ENCODE measurements at regions not wholly inside any gene's neighbourhood (a gene's known extent, or its start where the extent isn't known, plus 50 kb on each side); places are given as distances from the start of the nearest gene placed in this dataset.
"Not testable (repeated sequence)": the region's sequence is repeated elsewhere in the genome, so short reads cannot be mapped to it uniquely, and the experiment has no call there.

DNA sequence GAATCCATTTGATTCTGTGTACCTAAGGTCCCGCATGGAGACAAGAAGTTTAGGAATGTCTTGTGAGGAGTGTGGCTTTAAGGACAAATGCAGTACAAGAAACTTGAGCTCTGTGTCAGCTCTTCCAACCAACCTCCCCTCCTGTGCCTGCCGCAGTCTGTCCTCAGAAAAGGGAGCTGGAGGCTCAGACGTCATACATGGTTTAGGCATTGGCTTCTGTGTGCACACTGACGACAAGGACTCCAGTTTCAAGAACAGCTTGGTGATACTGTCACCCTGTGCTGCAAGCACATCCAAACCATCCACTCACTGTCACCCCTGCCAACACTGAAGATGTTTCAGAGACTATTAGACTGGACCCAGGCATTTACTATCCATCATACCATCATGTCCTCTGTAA lies 470.4 kb downstream of the IRS1 start:
- DNase-seq (ENCODE audit: low read depth in 2 of 2) = no peak

DNA sequence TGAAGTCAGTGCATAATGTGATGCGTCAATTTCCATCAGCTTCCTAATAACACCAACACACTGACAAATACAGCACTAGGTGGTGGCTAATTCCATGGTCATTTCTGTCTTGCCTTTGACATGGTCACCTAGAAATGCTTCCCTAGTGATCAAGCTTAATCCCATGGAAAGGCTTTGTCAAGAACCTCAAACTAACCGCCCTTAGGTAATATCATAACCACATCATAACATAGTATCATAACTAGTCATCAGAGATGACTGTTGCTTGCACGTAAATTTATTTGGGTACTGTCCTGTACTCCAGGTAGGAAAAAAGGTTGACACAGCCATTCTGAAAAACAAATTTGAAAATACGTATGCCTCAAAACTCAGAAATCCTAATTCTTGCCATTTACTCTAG lies 471.8 kb downstream of the IRS1 start:
- DNase-seq (ENCODE audit: low read depth in 2 of 2) = no peak

GRCh38 chr2:226325526-226325925 lies 474.1 kb downstream of the IRS1 start:
- no peak for DNase-seq (ENCODE audit: low read depth in 2 of 2)

GRCh38 chr2:226320076-226320948 lies 479.3 kb downstream of the IRS1 start:
- DNase-seq (ENCODE audit: low read depth in 2 of 2) = no peak

DNA sequence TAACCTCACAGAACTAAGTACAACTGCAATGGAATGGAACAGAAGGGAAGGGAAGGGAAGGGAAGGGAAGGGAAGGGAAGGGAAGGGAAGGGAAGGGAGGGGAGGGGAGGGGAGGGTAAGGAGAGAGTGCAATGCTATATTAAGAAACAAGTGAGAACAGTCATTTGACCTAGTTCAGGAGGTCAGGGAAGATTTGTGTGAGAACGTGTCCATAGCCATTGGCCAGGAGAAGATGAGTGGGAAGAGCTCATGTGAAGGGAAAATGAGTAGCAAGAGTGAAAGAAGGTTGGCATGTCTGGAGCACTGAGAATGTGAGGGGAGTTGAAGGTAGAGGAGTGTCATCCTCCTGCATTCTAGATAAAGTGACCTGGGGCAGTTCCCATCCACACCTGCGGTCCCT lies 481.6 kb downstream of the IRS1 start:
- no peak for DNase-seq (ENCODE audit: low read depth in 2 of 2)

DNA sequence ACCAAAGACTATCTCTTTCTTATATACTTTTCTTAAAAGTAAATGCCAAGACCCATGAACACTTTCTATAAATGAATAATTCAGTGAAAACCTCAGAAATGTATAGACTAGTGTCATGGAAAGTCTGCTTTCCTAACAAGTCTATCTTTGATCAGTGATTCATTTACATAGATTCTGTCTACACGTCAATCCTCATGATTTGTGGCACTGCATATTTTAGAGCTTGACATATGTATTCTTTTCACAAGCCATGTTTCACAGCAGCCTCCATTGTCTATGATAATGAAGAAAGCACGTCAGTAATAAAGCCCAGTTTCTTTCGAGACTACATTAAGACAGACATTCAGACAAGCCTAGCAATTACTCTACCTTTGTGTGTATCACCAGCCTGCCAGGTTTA lies 486.6 kb downstream of the IRS1 start:
- DNase-seq (ENCODE audit: low read depth in 2 of 2) = no peak

GRCh38 chr2:226312155-226312554 lies 487.5 kb downstream of the IRS1 start:
- DNase-seq (ENCODE audit: low read depth in 2 of 2) = no peak

DNA sequence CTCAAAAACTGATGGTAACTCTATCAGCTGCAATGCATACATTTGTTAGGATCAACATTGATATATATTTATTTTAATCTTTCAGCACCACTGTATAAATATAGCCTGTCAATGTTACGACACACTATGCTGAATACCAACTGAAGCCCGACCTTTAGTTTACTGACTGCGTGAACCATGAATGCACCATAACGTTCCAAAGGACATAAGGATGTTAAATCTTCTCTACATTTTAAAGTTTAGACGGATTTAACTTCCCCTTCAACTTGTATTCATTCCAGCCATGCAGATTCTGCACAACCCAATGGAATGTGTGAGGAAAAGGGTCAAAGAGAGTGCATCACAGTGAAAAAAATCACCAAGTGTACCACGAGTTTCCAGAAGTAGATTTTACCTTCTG lies 489.5 kb downstream of the IRS1 start:
- DNase-seq (ENCODE audit: low read depth in 2 of 2) = no peak

DNA sequence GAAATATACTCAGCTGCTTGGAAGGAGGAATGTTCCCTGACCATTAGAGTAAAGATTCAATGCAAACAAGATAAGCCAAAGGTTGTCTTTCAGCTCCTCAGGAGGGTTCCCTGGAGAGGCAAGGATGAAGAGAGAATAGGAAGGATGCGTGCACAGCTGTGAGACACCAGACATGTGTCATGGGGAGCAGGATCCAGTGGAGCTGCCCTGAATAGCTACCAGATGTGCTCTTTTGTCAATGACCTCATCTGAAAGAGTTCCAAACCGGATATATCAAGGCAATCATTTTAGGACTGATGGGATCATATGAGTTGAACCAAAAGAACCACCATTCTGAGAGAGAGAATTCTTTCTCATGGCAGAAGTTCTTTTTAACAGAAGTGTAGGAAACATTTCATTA lies 490.6 kb downstream of the IRS1 start:
- DNase-seq (ENCODE audit: low read depth in 2 of 2) = no peak

DNA sequence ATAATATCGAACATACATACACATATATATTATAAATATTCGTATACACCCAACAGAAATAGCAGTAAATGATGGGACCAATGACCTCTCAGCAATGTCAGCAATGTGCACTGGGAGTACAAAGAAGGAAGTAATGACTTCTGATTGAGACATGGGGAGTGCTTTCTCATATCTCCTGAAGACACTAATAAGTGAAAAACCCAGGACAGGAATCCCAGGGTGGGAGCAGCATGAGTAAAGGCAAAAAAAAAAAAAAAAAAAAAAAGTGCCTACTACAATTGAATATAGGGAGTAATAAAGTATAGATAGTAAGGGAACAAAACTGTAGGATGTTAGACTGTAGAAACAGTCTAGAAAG lies 491.3 kb downstream of the IRS1 start:
- no peak for DNase-seq (ENCODE audit: low read depth in 2 of 2)

GRCh38 chr2:226307487-226308322 lies 491.9 kb downstream of the IRS1 start:
- DNase-seq (ENCODE audit: low read depth in 2 of 2) = no peak

DNA sequence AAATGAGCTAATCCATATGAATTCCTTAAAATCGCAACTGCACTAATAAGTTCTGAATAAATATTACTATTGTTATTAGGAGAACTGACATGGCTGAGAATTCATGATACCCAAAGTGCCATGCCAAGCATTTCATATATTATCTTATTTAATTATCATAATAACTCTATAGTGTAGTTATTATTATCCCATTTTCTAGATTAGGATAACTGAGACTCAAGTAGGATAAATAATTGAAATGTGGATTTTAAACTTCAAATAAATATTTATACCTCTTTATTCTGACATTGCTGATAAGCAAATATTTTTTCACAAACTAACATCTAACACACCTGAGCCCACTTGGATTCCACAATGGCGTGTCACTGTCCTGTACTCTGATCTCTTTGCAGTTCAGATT lies 492.7 kb downstream of the IRS1 start:
- no peak for DNase-seq (ENCODE audit: low read depth in 2 of 2)

- no peak for DNase-seq (ENCODE audit: low read depth in 2 of 2)
Observed at GRCh38 chr2:226304308-226304707, 495.3 kb downstream of the IRS1 start.

- no peak for DNase-seq (ENCODE audit: low read depth in 2 of 2)
Observed at GRCh38 chr2:226303707-226304106, 495.9 kb downstream of the IRS1 start.

- no peak for DNase-seq (ENCODE audit: low read depth in 2 of 2)
Observed at GRCh38 chr2:226300196-226300886, 499.3 kb downstream of the IRS1 start.

GRCh38 chr2:226299771-226300170 lies 499.8 kb downstream of the IRS1 start:
- no peak for DNase-seq (ENCODE audit: low read depth in 2 of 2)

DNA sequence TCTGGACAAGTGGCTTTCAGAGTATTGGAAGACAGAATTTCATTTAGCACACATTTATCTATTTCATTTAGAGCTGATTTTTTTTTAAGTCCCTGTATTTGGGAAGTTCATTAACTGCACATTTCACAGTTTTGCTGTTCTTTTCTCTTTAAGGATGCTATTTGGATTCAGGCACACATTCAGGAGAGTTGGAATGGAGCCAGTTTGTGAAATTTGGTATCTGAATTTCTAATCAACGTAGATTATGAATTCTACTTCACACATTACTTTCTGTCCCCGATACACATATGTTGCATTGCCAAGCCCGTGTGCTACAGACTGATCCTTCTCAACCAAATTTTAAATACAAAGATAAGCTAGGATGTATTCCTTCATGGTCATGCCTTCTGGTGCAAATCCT lies 503.9 kb downstream of the IRS1 start:
- DNase-seq (ENCODE audit: low read depth in 2 of 2) = no peak

- no peak for DNase-seq (ENCODE audit: low read depth in 2 of 2)
Observed at GRCh38 chr2:226295123-226295522, 504.5 kb downstream of the IRS1 start.

DNA sequence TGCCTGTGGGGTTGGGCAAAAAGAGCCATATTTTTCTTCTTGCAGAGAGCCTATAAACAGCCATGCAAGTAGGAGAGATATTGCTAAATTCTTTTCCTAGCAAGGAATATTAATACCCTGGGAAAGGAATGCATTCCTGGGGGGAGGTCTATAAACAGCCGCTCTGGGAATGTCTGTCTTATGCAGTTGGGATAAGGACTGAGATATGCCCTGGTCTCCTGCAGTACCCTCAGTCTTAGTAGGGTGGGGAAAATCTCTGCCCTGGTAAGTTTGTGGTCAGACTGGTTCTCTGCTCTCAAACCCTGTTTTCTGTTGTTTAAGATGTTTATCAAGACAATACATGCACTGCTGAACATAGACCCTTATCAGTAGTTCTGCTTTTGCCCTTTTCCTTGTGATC lies 508.3 kb downstream of the IRS1 start:
- not testable (repeated sequence) for DNase-seq (ENCODE audit: low read depth in 2 of 2)

DNA sequence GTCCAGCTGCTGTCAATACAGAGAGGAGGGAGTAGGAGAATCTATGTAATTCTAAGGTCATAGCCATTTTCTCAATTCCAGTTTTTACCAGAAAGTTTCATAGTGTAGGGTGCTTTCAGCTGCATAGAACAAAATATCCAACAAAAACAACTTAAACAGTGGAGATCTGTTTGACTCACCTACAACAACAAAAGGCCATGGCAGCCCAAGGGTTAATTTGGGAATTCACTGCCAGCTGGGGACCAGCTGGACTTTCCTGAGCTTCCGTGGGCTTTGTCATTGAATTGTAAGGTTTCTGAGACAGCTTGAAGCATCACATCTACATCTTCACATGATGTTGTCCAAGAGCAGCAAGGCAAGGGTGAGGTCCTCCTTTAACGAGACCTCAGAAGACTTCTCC lies 512.7 kb downstream of the IRS1 start:
- no peak for DNase-seq (ENCODE audit: low read depth in 2 of 2)

- no peak for DNase-seq (ENCODE audit: low read depth in 2 of 2)
Observed at GRCh38 chr2:226283796-226284195, 515.8 kb downstream of the IRS1 start.

DNA sequence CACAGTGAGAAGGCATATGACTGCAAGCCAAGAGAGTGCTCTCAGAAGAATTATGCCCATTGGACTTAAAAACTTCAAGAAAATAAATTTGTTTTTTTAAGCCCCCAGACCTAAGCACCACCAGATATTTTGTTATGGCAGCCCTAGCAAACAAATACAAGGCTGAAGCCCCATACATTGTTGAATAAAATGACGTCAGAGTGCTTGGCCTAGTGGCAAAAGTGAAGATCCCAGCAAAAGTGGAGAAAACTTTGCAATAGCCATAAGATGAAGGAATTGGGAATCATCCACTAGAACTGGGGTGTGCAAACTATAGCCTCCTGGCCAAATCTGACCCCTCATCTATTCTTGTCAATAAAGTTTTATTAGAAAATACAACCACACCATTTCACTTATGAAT lies 517.5 kb downstream of the IRS1 start:
- no peak for DNase-seq (ENCODE audit: low read depth in 2 of 2)

DNA sequence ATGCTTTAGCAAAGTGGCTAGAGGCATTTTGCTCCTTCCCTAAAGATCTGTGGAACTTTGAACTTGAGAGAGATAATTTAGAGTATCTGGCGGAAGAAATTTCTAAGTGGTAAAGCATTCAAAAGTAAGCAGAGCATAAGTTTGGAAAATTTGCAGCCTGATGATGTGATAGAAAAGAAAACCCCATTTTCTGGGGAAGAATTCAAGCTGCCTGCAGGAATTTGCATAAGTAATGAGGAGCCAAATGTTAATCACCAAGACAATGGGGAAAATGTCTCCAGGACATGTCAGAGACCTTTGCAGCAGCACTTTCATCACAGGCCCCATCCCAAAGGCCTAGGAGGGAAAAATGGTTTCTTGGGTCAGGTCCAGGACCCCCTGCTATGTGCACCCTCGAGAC lies 519.5 kb downstream of the IRS1 start:
- DNase-seq (ENCODE audit: low read depth in 2 of 2) = not testable (repeated sequence)
